ENCODE measurements at regions not wholly inside any gene's neighbourhood (a gene's known extent, or its start where the extent isn't known, plus 50 kb on each side); places are given as distances from the start of the nearest gene placed in this dataset.
"Not testable (repeated sequence)": the region's sequence is repeated elsewhere in the genome, so short reads cannot be mapped to it uniquely, and the experiment has no call there.

- no peak for DNase-seq
These were observed 650.8 kb upstream of the SOX9 start for GRCh38 chr17:71470062-71470461.

DNA sequence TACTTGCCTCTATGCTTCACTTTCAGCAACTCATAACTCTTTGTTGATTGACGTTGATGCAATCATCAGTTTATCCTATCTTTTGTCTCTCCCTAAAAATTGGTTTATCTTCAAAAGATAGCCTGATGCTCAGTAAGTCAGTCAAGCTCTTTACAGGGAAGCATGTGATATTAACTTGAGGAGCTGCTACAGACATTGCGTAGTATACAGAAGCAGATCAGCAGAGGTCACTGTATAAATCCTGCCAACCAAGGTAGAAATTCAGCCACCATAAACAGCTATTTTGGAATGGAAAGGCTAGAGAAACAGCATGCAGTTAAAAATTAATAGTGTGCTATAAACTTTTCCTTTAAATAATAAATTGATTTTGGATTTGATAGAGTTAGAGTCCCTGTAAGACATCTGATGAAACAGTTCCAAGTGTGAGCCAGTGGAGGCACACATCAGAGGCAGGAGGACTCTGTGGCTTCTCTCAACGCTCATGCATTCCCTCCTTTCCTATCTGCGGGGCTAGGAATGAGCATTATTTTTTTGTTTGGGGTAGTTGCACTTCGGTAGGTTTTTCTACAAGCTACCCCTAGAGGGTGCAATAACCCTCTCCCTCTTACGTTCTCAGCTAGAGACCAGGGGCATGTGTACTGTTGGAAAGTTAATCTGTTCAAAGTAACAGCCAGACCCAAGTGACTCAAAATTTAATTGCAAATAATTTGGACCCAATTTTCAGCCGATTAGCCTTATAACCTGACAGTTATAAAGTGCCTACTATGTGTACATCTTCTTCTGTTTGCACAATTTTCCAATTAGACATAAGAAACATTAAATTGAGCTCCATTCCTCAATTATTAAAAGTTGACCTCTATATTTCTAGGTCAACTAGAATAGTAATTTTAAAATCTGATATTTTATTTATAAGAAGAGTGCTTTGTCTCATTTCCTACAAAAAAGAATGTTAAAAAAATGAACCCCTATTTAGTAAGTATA lies 647.7 kb upstream of the SOX9 start:
- DNase-seq, result no peak

- no peak for DNase-seq
These were observed 643.5 kb upstream of the SOX9 start for GRCh38 chr17:71477356-71477755.

- DNase-seq, result no peak
These were observed 640.7 kb upstream of the SOX9 start for GRCh38 chr17:71480099-71480498.

- DNase-seq, result no peak
These were observed 638.2 kb upstream of the SOX9 start for GRCh38 chr17:71482625-71483024.

- DNase-seq, result no peak
These were observed 636.3 kb upstream of the SOX9 start for GRCh38 chr17:71484546-71484945.

DNA sequence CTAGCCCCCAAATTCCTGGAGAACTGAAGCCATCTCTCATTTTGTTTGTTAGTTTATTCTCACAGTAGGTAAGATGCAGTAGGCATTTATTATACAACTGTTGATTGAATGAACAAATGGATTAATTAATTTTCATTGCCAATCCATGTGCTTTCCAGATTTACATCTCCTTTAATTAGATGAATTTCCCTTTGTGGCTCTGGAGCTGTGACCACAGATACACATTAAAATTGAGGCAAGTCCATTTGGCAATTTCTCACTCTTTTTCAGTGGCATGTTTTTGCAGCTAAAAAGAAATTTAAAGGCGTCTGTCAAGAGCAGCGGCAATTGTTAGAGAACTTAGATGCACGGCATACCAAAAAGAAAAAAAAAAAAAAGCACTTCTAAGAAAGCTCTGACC lies 635.4 kb upstream of the SOX9 start:
- DNase-seq, result no peak

DNA sequence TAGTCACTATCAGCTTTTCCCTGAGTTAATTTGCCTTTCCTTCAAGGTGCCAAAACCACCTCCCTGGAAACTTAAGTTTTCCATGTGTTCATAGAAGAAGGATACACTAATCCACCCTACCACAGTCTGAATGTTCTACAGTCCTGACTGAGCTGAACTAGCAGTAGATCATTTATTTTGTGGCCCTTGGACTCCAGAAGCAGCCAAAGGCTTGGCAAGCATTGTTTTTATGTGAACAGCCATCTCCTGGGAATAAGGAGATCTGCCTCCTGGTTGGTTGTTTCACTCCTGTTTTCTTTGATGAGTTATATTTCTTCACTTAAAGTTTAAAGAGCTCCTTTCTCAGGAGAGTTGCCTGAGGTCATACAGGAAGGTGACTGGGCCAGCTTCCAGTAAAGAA lies 634.6 kb upstream of the SOX9 start:
- DNase-seq, result no peak

GRCh38 chr17:71488851-71489250 lies 632.0 kb upstream of the SOX9 start:
- no peak for DNase-seq

DNA sequence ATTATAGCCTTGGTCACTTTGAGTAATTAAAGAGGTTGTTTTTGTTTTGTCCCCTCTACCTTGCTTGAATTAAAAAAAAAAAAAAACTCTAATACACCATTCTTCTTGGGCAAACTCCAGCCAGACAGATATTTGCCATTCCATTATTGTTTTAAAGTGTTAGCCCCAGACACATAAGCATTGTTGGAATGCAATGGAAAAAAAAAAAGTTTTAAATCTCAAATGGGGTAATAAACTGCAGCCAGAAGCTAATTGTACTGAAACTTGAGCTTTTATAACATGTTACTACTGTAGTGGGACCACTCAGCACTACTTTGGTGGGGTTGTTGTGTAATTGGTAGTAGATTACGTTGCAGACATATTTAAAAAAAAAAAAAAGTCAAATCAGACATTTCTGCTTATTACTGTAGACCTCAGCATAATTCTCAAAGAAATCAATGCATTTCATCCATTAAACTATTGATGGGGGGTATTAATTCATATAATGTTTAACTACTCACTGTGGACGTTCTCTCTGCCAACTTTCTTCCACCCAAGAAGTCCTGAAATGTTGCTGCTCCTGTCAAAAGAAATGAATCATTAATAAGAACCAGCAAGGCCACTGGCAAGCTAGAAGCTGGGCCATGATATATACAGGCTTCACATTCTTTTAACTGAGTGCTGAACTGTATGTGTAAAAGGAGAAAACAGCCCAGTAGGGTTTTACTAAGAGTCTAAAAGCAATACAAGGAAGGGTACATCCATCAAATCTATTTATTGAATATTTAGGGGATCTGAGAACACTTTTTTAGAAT lies 626.6 kb upstream of the SOX9 start:
- DNase-seq, result no peak

- DNase-seq, result no peak
These were observed 625.4 kb upstream of the SOX9 start for GRCh38 chr17:71495420-71495819.

GRCh38 chr17:71496552-71496951 lies 624.3 kb upstream of the SOX9 start:
- no peak for DNase-seq

DNA sequence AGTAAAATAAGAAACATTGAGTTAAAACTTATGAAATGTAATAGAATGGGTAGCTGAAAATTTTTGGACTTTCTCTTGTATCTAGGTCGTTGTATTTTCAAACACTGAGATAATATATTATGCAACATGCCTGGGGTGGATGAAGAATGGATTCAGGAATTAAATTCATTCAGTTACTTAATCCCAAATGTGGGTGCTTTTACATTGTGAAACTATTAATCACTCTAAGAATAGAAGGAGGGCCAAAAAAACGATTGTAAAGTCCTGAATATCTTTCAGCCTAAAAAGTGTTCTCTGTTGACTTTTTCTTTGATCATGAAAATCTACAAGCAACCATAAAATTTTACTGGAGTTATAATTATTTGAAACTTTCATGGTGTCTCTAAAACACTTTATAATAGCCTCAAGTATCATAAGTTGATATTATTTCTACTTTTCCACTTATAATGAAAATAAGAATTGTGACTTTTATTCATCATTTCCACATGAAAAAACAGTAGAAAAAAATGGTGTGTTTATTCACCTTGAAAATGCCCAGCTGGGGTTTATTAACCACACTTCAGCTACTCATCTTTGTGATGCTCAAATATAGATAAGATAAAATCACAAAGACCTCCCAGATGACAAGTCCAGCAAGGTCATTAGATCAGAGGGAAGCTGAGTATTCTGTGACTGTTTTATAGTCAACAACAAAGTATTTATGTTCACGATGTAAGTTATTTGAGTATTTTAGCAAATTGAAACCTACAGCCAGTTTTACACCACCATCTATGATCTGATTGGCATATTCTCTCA lies 619.9 kb upstream of the SOX9 start:
- no peak for DNase-seq

GRCh38 chr17:71501711-71502110 lies 619.1 kb upstream of the SOX9 start:
- DNase-seq, result no peak

DNA sequence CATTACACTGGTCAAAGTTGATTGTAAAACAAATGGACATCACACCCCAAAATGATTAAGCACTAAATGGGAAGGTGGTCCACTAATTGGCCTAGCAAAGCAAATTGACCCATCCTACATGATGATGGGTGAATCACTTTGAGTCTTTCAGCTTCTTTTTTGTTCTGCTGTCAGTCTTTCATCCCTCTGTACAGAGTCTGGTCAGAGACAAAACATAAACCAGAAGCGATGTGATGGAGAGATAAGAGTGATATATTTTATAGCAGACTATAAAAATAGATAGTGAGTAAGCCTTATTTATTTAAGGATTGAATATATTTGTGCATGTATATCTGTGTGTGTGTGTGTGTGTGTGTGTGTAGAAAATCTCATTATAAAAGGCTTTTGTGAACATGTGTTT lies 618.4 kb upstream of the SOX9 start:
- no peak for DNase-seq

- DNase-seq, result no peak
These were observed 616.9 kb upstream of the SOX9 start for GRCh38 chr17:71503710-71504465.

DNA sequence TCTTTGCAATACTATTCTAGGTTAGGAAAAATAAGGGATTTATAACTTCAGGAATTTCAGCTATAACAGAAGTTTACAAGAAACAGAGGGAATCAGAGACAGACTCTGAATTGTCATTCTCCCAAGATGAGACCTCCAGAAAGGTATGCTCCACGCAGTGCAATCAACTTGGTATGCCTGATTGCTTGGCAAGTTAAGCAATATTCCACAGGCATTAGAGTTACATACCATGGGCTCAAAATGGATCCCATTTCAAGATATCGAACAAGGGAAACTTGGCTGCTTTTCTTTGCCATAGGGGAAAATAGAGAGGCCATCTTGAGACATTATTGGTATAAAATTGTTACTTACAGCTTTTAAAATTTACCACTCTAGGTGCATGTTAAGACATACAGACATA lies 615.6 kb upstream of the SOX9 start:
- DNase-seq, result no peak

GRCh38 chr17:71505981-71506380 lies 614.8 kb upstream of the SOX9 start:
- DNase-seq, result no peak

GRCh38 chr17:71511266-71511995 lies 609.4 kb upstream of the SOX9 start:
- DNase-seq, result no peak

- DNase-seq, result not testable (repeated sequence)
These were observed 607.1 kb upstream of the SOX9 start for GRCh38 chr17:71513725-71514124.

DNA sequence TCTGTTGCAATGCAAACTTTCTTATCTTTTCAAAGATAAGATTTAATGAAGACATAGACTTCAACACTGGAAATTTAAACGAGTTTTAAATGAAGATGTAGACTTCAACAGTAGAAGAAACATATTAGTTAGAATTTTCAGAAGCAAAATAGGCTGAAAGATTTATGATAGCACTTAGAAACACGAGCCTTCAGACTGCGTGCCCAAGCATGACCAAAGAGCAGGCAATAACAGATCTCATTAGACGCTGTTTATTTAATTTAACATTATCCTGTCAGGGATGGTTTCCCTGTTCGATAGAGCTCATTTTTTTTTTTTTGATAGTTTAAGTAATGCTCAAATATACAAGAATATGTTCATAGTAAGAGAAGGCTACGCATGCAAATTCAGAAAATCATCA lies 604.7 kb upstream of the SOX9 start:
- no peak for DNase-seq

GRCh38 chr17:71519285-71519684 lies 601.5 kb upstream of the SOX9 start:
- no peak for DNase-seq
